ENCODE measurements at regions not wholly inside any gene's neighbourhood (a gene's known extent, or its start where the extent isn't known, plus 50 kb on each side); places are given as distances from the start of the nearest gene placed in this dataset.

DNA sequence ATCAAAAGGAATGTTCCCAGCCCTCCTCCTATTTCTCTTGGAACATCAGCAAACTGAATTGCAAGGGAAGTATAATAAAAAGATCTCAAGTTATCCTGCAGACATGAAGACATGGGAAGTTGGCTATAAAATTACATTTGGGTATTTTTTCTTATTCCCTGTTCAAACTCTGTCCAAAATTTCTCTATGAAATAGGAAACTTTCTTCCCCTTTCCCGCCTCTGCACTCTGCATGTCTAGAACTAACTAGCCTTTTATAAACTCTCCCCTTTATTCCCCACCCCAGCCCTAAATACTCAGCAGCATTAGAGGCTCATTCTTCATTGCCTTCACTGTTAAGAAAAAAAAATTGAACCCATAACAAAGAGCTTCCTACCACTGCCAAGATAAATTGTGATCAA, 126.7 kb upstream of the EDNRA start:
- DNase-seq (ENCODE audit: low spot score in 2 of 2) = no peak
- Histone ChIP-seq H3K4me1 (no peaks in the 10 kb centered on the region), H3K27ac (no peak overlapping the region), H3K27me3 (no peaks in the 10 kb centered on the region), H3K9me3 (no peaks in the 10 kb centered on the region), H3K4me3 (no peak overlapping the region), H3K36me3 (no peaks in the 10 kb centered on the region)
- intact Hi-C loops (cut with DNase I; ENCODE audit: low total_unique reads) = loop anchor here (10.0 kb wide), 1 partner anchor 1031 kb away; no protein-coding TSS in a partner anchor
- TF ChIP-seq POLR2A (IDR thresholded peaks at IDR 0.05) (no peak), POLR2AphosphoS5 (IDR thresholded peaks at IDR 0.05) (no peak), CTCF (IDR thresholded peaks at IDR 0.05) (no peak)

- no peak for TF ChIP-seq POLR2AphosphoS5 (IDR thresholded peaks at IDR 0.05)
- no peak for TF ChIP-seq CTCF (IDR thresholded peaks at IDR 0.05)
- no peak for TF ChIP-seq POLR2A (IDR thresholded peaks at IDR 0.05)
- Histone ChIP-seq H3K27me3 (no peaks in the 10 kb centered on the region), H3K27ac (no peak overlapping the region), H3K9me3 (no peaks in the 10 kb centered on the region), H3K4me1 (no peaks in the 10 kb centered on the region), H3K4me3 (no peak overlapping the region), H3K36me3 (no peaks in the 10 kb centered on the region)
- intact Hi-C loops (cut with DNase I; ENCODE audit: low total_unique reads) = loop anchor here (10.0 kb wide), 1 partner anchor 1030 kb away; no protein-coding TSS in a partner anchor
- no peak for DNase-seq (ENCODE audit: low spot score in 2 of 2)
Observed at GRCh38 chr4:147355032-147355656, 125.8 kb upstream of the EDNRA start.

DNA sequence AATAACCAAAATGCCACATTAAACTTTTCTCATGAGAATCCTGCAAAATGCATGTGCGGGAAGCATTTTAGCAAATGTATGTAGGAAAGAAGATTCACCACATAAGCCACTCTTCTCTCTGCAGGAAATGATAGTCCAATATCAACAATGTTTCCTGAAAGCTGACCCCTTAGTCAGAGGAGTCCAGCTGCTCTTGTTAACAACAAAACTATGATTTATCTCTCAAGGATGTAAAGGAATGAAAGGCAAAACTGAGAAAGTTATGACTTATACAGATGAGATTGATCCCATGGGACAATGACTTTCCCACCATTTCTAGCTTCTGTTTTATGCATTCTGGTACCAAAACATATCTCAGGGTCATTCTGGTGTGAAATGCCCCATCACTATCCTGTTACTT, 125.0 kb upstream of the EDNRA start:
- intact Hi-C loops (cut with DNase I; ENCODE audit: low total_unique reads) = loop anchor here (10.0 kb wide), 1 partner anchor 1029 kb away; no protein-coding TSS in a partner anchor
- no peak overlapping the region for H3K27ac ChIP-seq
- no peak for TF ChIP-seq POLR2AphosphoS5 (IDR thresholded peaks at IDR 0.05)
- no peak for TF ChIP-seq CTCF (IDR thresholded peaks at IDR 0.05)
- no peak for TF ChIP-seq POLR2A (IDR thresholded peaks at IDR 0.05)

GRCh38 chr4:147360301-147360700, 120.6 kb upstream of the EDNRA start:
- no peak for DNase-seq (ENCODE audit: low spot score in 2 of 2)
- Histone ChIP-seq H3K4me3 (no peak overlapping the region), H3K27me3 (no peaks in the 10 kb centered on the region), H3K4me1 (no peaks in the 10 kb centered on the region), H3K9me3 (no peaks in the 10 kb centered on the region), H3K27ac (peak overlapping the region in 1 of 2 donors; percentile 78), H3K36me3 (no peaks in the 10 kb centered on the region)
- no peak for TF ChIP-seq POLR2A (IDR thresholded peaks at IDR 0.05)
- TF ChIP-seq CTCF (IDR thresholded peaks at IDR 0.05) = no peak
- TF ChIP-seq POLR2AphosphoS5 (IDR thresholded peaks at IDR 0.05) = no peak
- intact Hi-C loops (cut with DNase I; ENCODE audit: low total_unique reads) = no loop called here

More for the DNA sequence above, 125.0 kb upstream of the EDNRA start:
- Histone ChIP-seq H3K27me3 (no peaks in the 10 kb centered on the region), H3K4me1 (no peaks in the 10 kb centered on the region), H3K4me3 (no peak overlapping the region), H3K9me3 (no peaks in the 10 kb centered on the region), H3K36me3 (no peaks in the 10 kb centered on the region)
- no peak for DNase-seq (ENCODE audit: low spot score in 2 of 2)

DNA sequence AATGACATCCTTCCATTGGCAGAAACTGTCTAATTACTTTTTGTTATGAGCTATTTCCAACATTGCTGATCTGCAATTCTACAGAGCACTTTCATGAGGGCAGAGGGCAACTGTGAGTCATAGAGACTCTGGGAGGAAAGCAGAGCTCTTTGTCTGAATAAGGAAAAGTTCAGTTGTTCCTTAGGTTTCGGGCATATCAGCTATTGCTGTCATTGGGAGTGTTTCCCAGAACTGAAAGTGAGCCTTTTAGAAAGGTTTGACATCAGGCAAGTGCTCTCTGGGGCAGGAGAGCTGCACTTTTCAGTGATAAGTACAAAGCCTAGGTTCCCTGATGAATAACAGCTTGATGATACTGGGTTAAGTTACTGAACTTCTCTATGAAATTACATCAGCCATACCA, 119.2 kb upstream of the EDNRA start:
- Histone ChIP-seq H3K9me3 (no peaks in the 10 kb centered on the region), H3K27ac (peak overlapping the region; percentile 12 to 88), H3K4me1 (no peaks in the 10 kb centered on the region), H3K27me3 (no peaks in the 10 kb centered on the region), H3K36me3 (no peaks in the 10 kb centered on the region), H3K4me3 (no peak overlapping the region)
- intact Hi-C loops (cut with DNase I; ENCODE audit: low total_unique reads) = no loop called here
- TF ChIP-seq CTCF (IDR thresholded peaks at IDR 0.05) (no peak), POLR2A (IDR thresholded peaks at IDR 0.05) (no peak), POLR2AphosphoS5 (IDR thresholded peaks at IDR 0.05) (no peak)
- DNase-seq (ENCODE audit: low spot score in 2 of 2) = no peak

Data from breast epithelium (tissue), 4 donors.